ENCODE measurements at regions not wholly inside any gene's neighbourhood (a gene's known extent, or its start where the extent isn't known, plus 50 kb on each side); places are given as distances from the start of the nearest gene placed in this dataset.

GRCh38 chr2:217004656-217005055 is 144.8 kb upstream of the TNP1 start:
- TF ChIP-seq CTCF (conservative IDR thresholded peaks at IDR 0.05) (no peak), EZH2 (IDR thresholded peaks at IDR 0.05; ENCODE audit: low read depth) (no peak)

Measured in PC-9 (cell line).